Ovary (tissue), 3 donors: ENCODE measurements at regions not wholly inside any gene's neighbourhood (a gene's known extent, or its start where the extent isn't known, plus 50 kb on each side); places are given as distances from the start of the nearest gene placed in this dataset.

Experiments used
- CTCF ChIP-seq, 3 donors: fragments of 450-650 bp in 2 of 3; fragments of 200-600 bp in 1 of 3; IDR thresholded peaks; one replicate each; pipeline versions ENCODE4 v1.5.1 to v1.8.0; 2016 to 2022; ENCODE audit warnings: antibody characterized with exemption in 3 of 3, mild to moderate bottlenecking in 1 of 3
- EP300 ChIP-seq: sonication (generic); formaldehyde crosslinking; IDR thresholded peaks from one replicate; pipeline ENCODE4 v1.6.1; 2017; ENCODE audit warnings: antibody characterized with exemption
- POLR2A ChIP-seq: fragments of 450-650 bp; IDR thresholded peaks from one replicate; pipeline ENCODE4 v1.6.1; 2017; ENCODE audit warnings: antibody characterized with exemption, mild to moderate bottlenecking, moderate library complexity
- donor health status: DM: no; HTN: no; CAD: no.

- no peak for TF ChIP-seq CTCF (IDR thresholded peaks at IDR 0.05)
- no peak for TF ChIP-seq POLR2A
- TF ChIP-seq EP300: no peak
Measured at GRCh38 chr2:103396152-103396551, 634.3 kb downstream of the TMEM182 start.
